Osteoblast (primary cell): ENCODE measurements at regions not wholly inside any gene's neighbourhood (a gene's known extent, or its start where the extent isn't known, plus 50 kb on each side); places are given as distances from the start of the nearest gene placed in this dataset.

ENCODE experiments used
- DNase-seq: peaks from one replicate; pipeline ENCODE4 v3.0.0; 2011; ENCODE audit warnings: low spot score, mixed read lengths; ENCODE audit not compliant: insufficient read length; ENCODE audit errors: missing footprints
- H2AFZ ChIP-seq: 2 replicates; pipeline ENCODE4 v1.6.0; 2011; ENCODE audit warnings: mild to moderate bottlenecking, low read length
- H3K27ac ChIP-seq: 2 replicates; pipeline ENCODE4 v1.5.1; 2011; ENCODE audit warnings: mild to moderate bottlenecking, low read depth, low read length, moderate library complexity
- H3K27me3 ChIP-seq: 2 replicates; pipeline ENCODE4 v1.6.0; 2012; ENCODE audit warnings: mild to moderate bottlenecking, control low read depth, inconsistent platforms, low read length, moderate library complexity; ENCODE audit not compliant: insufficient read depth
- H3K36me3 ChIP-seq: 2 replicates; pipeline ENCODE4 v1.5.1; 2011; ENCODE audit warnings: mild to moderate bottlenecking, low read length, control low read depth, moderate library complexity; ENCODE audit not compliant: insufficient read depth
- H3K4me1 ChIP-seq: 2 replicates; pipeline ENCODE4 v1.5.1; 2011; ENCODE audit warnings: mild to moderate bottlenecking, low read length, control low read depth, moderate library complexity; ENCODE audit not compliant: insufficient read depth
- H3K4me2 ChIP-seq: 2 replicates; pipeline ENCODE4 v1.6.0; 2011; ENCODE audit warnings: mild to moderate bottlenecking, low read length; ENCODE audit not compliant: insufficient read depth
- H3K4me3 ChIP-seq: fragments of 200-600 bp; sonication (generic); 3 replicates; pipeline ENCODE4 v1.5.1; 2012; ENCODE audit warnings: mild to moderate bottlenecking, low read length, inconsistent platforms; ENCODE audit not compliant: insufficient read depth
- H3K79me2 ChIP-seq: 2 replicates; pipeline ENCODE4 v1.6.0; 2012; ENCODE audit warnings: mild to moderate bottlenecking, low read length, control low read depth, inconsistent platforms; ENCODE audit not compliant: insufficient read depth
- H3K9me3 ChIP-seq: 2 replicates; pipeline ENCODE4 v1.5.1; 2011; ENCODE audit warnings: low read depth, low read length, control low read depth
- H4K20me1 ChIP-seq: 2 replicates; pipeline ENCODE4 v1.6.0; 2012; ENCODE audit warnings: mild to moderate bottlenecking, low read length, control low read depth; ENCODE audit not compliant: insufficient read depth
- CTCF ChIP-seq: IDR thresholded peaks from 2 replicates; pipeline ENCODE4 v1.5.1; 2011; ENCODE audit warnings: mild to moderate bottlenecking, low read depth, low read length, moderate library complexity; ENCODE audit errors: extremely low read depth

GRCh38 chr20:50298554-50299324 is 108.1 kb downstream of the CEBPB start:
- H4K20me1 ChIP-seq, result no peaks in the 10 kb centered on the region
- peak; percentile 15 for DNase-seq
- H3K27me3 ChIP-seq, result no peaks in the 10 kb centered on the region
- peaks cover 23% of the 10 kb centered on the region for H3K4me1 ChIP-seq
- H3K4me2 ChIP-seq, result no peak overlapping the region
- H3K9me3 ChIP-seq, result no peaks in the 10 kb centered on the region
- TF ChIP-seq CTCF, result no peak
- no peak overlapping the region for H3K27ac ChIP-seq
- no peak overlapping the region for H2AFZ ChIP-seq
- H3K36me3 ChIP-seq, result no peaks in the 10 kb centered on the region
- H3K79me2 ChIP-seq, result no peaks in the 10 kb centered on the region
- no peak overlapping the region for H3K4me3 ChIP-seq

- Histone ChIP-seq H3K36me3 (no peaks in the 10 kb centered on the region), H3K27me3 (no peaks in the 10 kb centered on the region), H3K9me3 (no peaks in the 10 kb centered on the region), H3K79me2 (no peaks in the 10 kb centered on the region), H3K4me3 (no peak overlapping the region), H2AFZ (no peak overlapping the region), H3K4me2 (no peak overlapping the region), H4K20me1 (no peaks in the 10 kb centered on the region), H3K27ac (no peak overlapping the region), H3K4me1 (peaks cover 28% of the 10 kb centered on the region)
- no peak for TF ChIP-seq CTCF
- DNase-seq, result peak; percentile 39
Observed at GRCh38 chr20:50299325-50299629, 108.6 kb downstream of the CEBPB start.

GRCh38 chr20:50301165-50301564 is 110.5 kb downstream of the CEBPB start:
- H3K36me3 ChIP-seq, result no peaks in the 10 kb centered on the region
- no peak overlapping the region for H3K4me2 ChIP-seq
- no peaks in the 10 kb centered on the region for H3K27me3 ChIP-seq
- no peak for TF ChIP-seq CTCF
- H2AFZ ChIP-seq, result no peak overlapping the region
- peaks cover 45% of the 10 kb centered on the region for H3K4me1 ChIP-seq
- no peaks in the 10 kb centered on the region for H3K79me2 ChIP-seq
- H3K27ac ChIP-seq, result no peak overlapping the region
- DNase-seq, result no peak
- H3K9me3 ChIP-seq, result no peaks in the 10 kb centered on the region
- no peak overlapping the region for H3K4me3 ChIP-seq
- no peaks in the 10 kb centered on the region for H4K20me1 ChIP-seq

GRCh38 chr20:50301712-50302111 is 111.1 kb downstream of the CEBPB start:
- no peak overlapping the region for H3K27ac ChIP-seq
- no peaks in the 10 kb centered on the region for H3K79me2 ChIP-seq
- no peak overlapping the region for H3K4me2 ChIP-seq
- no peak overlapping the region for H3K4me3 ChIP-seq
- no peaks in the 10 kb centered on the region for H3K36me3 ChIP-seq
- DNase-seq, result no peak
- no peaks in the 10 kb centered on the region for H3K27me3 ChIP-seq
- H4K20me1 ChIP-seq, result no peaks in the 10 kb centered on the region
- TF ChIP-seq CTCF, result no peak
- no peaks in the 10 kb centered on the region for H3K9me3 ChIP-seq
- H3K4me1 ChIP-seq, result peaks cover 51% of the 10 kb centered on the region
- no peak overlapping the region for H2AFZ ChIP-seq
